ENCODE measurements at regions not wholly inside any gene's neighbourhood (a gene's known extent, or its start where the extent isn't known, plus 50 kb on each side); places are given as distances from the start of the nearest gene placed in this dataset.
"Not testable (repeated sequence)": the region's sequence is repeated elsewhere in the genome, so short reads cannot be mapped to it uniquely, and the experiment has no call there.

- DNase-seq, result no peak
These were observed 68.1 kb upstream of the GRXCR1 start for GRCh38 chr4:42824278-42824977.

- DNase-seq, result no peak
These were observed 71.3 kb upstream of the GRXCR1 start for GRCh38 chr4:42821230-42821629.

GRCh38 chr4:42819863-42820514, 72.5 kb upstream of the GRXCR1 start:
- DNase-seq, result no peak

- no peak for DNase-seq
These were observed 74.6 kb upstream of the GRXCR1 start for GRCh38 chr4:42817913-42818312.

GRCh38 chr4:42816880-42817400, 75.6 kb upstream of the GRXCR1 start:
- no peak for DNase-seq

- DNase-seq, result no peak
These were observed 76.2 kb upstream of the GRXCR1 start for GRCh38 chr4:42816189-42816879.

- no peak for DNase-seq
These were observed 83.0 kb upstream of the GRXCR1 start for GRCh38 chr4:42809419-42810084.

GRCh38 chr4:42806303-42806835, 86.1 kb upstream of the GRXCR1 start:
- no peak for DNase-seq

- no peak for DNase-seq
These were observed 103.4 kb upstream of the GRXCR1 start for GRCh38 chr4:42789041-42789567.

- no peak for DNase-seq
These were observed 105.4 kb upstream of the GRXCR1 start for GRCh38 chr4:42787079-42787463.

- DNase-seq, result peak; percentile 42
These were observed 106.0 kb upstream of the GRXCR1 start for GRCh38 chr4:42786350-42787078.

- no peak for DNase-seq
These were observed 106.7 kb upstream of the GRXCR1 start for GRCh38 chr4:42785817-42786216.

- DNase-seq, result no peak
These were observed 111.2 kb upstream of the GRXCR1 start for GRCh38 chr4:42781315-42781714.

GRCh38 chr4:42778349-42778748, 114.2 kb upstream of the GRXCR1 start:
- no peak for DNase-seq

GRCh38 chr4:42768125-42768748, 111.3 kb upstream of the ATP8A1 start:
- DNase-seq, result no peak

- DNase-seq, result no peak
These were observed 110.8 kb upstream of the ATP8A1 start for GRCh38 chr4:42767669-42768068.

GRCh38 chr4:42761804-42762203, 104.9 kb upstream of the ATP8A1 start:
- DNase-seq, result no peak

GRCh38 chr4:42754965-42755364, 98.1 kb upstream of the ATP8A1 start:
- not testable (repeated sequence) for DNase-seq

- DNase-seq, result no peak
These were observed 94.7 kb upstream of the ATP8A1 start for GRCh38 chr4:42751587-42751986.

GRCh38 chr4:42750856-42751255, 94.0 kb upstream of the ATP8A1 start:
- DNase-seq, result peak; percentile 18

GRCh38 chr4:42750091-42750490, 93.2 kb upstream of the ATP8A1 start:
- DNase-seq, result no peak

GRCh38 chr4:42747971-42748370, 91.1 kb upstream of the ATP8A1 start:
- no peak for DNase-seq

Data from NCI-H2171 (cell line).